RWPE1 (cell line): ENCODE measurements at regions not wholly inside any gene's neighbourhood (a gene's known extent, or its start where the extent isn't known, plus 50 kb on each side); places are given as distances from the start of the nearest gene placed in this dataset.
"Not testable (repeated sequence)": the region's sequence is repeated elsewhere in the genome, so short reads cannot be mapped to it uniquely, and the experiment has no call there.

ENCODE experiments used
- CTCF ChIA-PET: fragments of 350-600 bp; sonication (Branson Sonifier 250); formaldehyde crosslinking; extraction: SDS; loops from one replicate; lab custom pipeline; 2021; lab: Yijun Ruan, JAX
- POLR2A ChIA-PET: fragments of 400-600 bp; formaldehyde crosslinking; extraction: SDS; loops from one replicate; lab custom pipeline; 2020; ENCODE audit warnings: antibody characterized with exemption; ENCODE audit not compliant: low non-redundant PET; lab: Yijun Ruan, JAX
- DNase-seq: peaks from one replicate; pipeline ENCODE4 v3.0.0; 2012; ENCODE audit warnings: low spot score
- H3K27ac ChIP-seq: fragments of 450-650 bp; 2 replicates; pipeline ENCODE4 v1.5.1; 2017
- TF ChIP-seq, protein P1 (sequence below): fragments of 450-650 bp; conservative IDR thresholded peaks from 2 replicates; pipeline ENCODE4 v1.5.1; 2017; ENCODE audit warnings: low read depth, mild to moderate bottlenecking

DNA sequence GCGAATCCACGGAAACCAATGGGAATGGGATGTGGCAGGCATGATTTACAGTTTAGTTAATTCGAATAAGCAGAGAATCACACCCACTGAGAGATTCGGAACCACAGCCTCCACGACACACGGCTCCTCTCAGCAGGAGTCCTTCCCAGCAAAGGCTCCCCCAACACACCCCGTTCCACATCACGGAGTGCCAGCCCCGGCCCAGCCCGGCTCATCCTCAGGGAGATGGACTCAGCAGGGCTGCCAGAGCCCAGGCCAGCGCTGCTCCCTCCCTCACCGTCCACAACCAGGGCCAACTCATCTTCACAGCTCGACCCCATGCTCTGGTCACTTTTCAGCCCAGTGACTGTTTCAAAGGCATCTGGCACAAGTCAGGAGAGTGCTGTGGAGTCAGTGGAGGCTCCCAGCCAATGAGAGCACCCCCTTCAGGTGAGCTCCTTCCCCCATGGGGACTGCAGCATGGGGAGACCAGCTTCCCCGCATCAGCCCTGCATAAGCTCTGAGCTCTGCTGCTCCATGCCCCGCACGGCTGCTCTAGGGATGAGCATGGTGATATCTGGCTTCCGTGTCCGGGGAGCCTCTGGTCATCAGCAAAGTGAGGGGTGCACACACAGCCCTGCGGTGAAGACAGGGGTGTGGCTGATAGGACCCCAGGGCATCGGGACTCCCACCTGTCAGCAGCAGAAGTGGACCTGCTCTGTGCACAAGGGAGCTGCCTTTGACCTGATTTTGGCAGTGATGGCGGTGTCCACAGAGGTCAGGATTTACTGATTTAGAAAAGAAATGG is 238.8 kb upstream of the SFSWAP start:
- CTCF ChIA-PET: no interaction called here
- POLR2A ChIA-PET: no interaction called here
- TF ChIP-seq, protein P1, sequence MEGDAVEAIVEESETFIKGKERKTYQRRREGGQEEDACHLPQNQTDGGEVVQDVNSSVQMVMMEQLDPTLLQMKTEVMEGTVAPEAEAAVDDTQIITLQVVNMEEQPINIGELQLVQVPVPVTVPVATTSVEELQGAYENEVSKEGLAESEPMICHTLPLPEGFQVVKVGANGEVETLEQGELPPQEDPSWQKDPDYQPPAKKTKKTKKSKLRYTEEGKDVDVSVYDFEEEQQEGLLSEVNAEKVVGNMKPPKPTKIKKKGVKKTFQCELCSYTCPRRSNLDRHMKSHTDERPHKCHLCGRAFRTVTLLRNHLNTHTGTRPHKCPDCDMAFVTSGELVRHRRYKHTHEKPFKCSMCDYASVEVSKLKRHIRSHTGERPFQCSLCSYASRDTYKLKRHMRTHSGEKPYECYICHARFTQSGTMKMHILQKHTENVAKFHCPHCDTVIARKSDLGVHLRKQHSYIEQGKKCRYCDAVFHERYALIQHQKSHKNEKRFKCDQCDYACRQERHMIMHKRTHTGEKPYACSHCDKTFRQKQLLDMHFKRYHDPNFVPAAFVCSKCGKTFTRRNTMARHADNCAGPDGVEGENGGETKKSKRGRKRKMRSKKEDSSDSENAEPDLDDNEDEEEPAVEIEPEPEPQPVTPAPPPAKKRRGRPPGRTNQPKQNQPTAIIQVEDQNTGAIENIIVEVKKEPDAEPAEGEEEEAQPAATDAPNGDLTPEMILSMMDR: no peak
- no peak for DNase-seq
- H3K27ac ChIP-seq: no peak overlapping the region

DNA sequence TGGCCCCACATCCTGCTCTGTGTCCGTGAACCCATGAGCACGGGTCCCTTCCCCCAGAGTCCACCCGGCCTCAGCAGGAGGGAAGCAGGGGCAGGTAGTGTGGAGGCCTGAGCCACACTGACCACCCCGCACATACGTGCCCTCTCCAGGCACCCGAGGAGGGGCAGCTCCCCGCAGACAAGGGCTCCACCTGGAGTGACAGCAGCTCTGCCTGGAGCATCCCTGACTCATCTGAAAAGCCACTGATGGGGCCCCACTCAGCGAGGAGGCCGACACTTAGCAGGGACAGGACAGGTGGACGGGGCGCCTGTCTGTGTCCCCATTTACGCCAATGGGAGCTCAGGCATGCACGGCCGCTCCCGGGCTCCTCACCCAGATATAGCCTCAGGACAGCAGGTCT is 237.6 kb upstream of the SFSWAP start:
- ChIA-PET CTCF (no interaction called here), POLR2A (no interaction called here)
- TF ChIP-seq, protein P1: no peak
- no peak overlapping the region for H3K27ac ChIP-seq
- no peak for DNase-seq

DNA sequence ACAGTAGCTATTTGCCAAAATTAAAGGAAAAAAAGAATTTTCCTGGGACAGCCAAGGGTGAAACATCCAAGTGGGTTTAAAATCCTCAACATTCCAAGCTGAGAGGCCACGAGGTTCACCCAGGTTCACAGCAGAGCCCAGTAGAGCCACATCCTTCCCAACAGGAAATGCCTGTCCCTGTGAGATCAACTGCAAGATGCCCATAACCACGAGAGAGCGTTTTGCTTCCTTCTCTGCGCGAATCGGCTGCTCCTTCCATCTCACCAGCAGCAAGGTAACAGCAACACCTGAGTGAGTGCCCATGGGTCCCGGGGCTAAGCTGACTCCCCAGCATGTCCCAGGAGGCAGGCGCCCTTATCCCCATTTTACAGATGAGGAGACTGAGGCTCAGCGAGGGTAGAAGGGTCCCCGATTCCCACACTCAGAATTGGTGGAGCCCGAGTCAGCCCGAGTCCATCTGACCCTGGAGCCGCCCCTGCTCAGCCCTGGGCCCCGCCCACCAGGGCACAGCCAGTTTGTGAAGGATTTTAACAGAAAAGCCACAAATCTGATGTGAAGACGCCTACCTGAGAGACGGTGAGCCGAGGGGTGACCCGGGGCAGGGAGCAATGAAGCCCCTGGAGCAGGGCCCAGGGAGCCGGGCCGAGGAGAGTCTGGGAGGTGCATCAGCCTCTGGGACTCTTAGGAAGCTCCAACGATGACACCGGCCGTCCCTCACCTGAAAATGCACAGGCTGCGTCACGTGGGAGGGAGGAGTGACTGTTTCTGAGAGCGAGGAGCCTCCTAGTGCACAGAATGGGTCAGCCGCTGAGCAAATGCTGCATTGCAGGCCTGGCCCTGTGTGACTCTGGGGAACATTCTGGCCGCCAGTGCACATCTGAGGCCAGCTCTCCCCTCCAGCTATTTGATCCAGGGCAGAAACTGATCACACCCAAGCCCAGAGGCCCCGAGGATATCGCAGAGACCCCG is 236.9 kb upstream of the SFSWAP start:
- H3K27ac ChIP-seq: no peak overlapping the region
- ChIA-PET CTCF (no interaction called here), POLR2A (no interaction called here)
- no peak for DNase-seq
- TF ChIP-seq, protein P1: no peak

GRCh38 chr12:131475012-131475411 is 235.9 kb upstream of the SFSWAP start:
- CTCF ChIA-PET, POLR2A ChIA-PET, H3K27ac ChIP-seq, DNase-seq: not testable (repeated sequence)

- DNase-seq: no peak
- ChIA-PET CTCF (no interaction called here), POLR2A (no interaction called here)
- TF ChIP-seq, protein P1: no peak
- H3K27ac ChIP-seq: no peak overlapping the region
Measured at GRCh38 chr12:131477613-131478012, 233.3 kb upstream of the SFSWAP start.

GRCh38 chr12:131478468-131478867 is 232.4 kb upstream of the SFSWAP start:
- TF ChIP-seq, protein P1: no peak
- CTCF ChIA-PET: no interaction called here
- POLR2A ChIA-PET: no interaction called here
- DNase-seq: no peak
- H3K27ac ChIP-seq: no peak overlapping the region
